ENCODE measurements at regions not wholly inside any gene's neighbourhood (a gene's known extent, or its start where the extent isn't known, plus 50 kb on each side); places are given as distances from the start of the nearest gene placed in this dataset.
"Not testable (repeated sequence)": the region's sequence is repeated elsewhere in the genome, so short reads cannot be mapped to it uniquely, and the experiment has no call there.

DNA sequence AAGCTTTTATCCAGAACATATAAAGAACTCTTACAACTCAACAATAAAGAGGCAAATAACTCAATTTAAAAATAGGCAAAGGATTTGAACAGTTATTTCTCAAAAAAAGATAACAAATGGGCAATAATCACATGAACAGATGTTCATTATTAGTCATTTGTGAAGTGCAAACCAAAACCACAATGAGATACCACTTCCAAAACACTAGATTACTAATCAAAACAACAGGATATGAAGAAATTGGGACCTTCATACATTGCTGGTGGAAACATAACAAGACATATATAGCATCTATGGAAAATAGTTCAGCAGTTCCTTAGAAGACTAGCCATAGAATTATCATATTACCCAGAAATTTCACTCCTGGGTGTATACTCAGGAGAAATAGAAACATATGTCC, 224.6 kb downstream of the FBXO8 start:
- no peak overlapping the region for H3K9ac ChIP-seq (ENCODE audit: low read length)
- no peaks in the 10 kb centered on the region for H3K27me3 ChIP-seq (ENCODE audit: control insufficient read depth, insufficient read depth, low read length)
- no peaks in the 10 kb centered on the region for H3K36me3 ChIP-seq (ENCODE audit: control insufficient read depth, insufficient read depth, low read length)
- H3K4me1 ChIP-seq (ENCODE audit: control insufficient read depth, insufficient read depth, low read length) = no peaks in the 10 kb centered on the region
- H3K4me3 ChIP-seq (ENCODE audit: low read length) = no peak overlapping the region
- no peaks in the 10 kb centered on the region for H3K9me3 ChIP-seq (ENCODE audit: control insufficient read depth, low read length)

DNA sequence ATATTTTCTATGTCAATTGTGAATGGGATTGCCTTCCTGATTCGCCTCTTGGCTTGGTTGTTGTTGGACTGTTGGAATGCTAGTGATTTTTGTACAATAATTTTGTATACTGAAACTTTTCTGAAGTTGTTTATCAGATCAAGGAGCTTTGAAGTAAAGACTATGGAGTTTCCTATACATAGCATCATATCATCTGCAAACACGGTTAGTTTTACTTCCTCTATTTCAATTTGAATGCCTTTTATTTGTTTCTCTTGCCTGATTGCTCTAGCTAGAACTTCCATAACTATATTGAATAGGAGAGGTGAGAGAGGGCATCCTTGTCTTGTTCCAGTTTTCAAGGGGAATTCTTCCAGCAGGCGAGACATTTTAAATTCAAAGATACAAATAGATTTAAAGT, 226.5 kb downstream of the FBXO8 start:
- no peaks in the 10 kb centered on the region for H3K9me3 ChIP-seq (ENCODE audit: control insufficient read depth, low read length)
- H3K4me3 ChIP-seq (ENCODE audit: low read length) = no peak overlapping the region
- no peak overlapping the region for H3K9ac ChIP-seq (ENCODE audit: low read length)
- H3K27me3 ChIP-seq (ENCODE audit: control insufficient read depth, insufficient read depth, low read length) = no peaks in the 10 kb centered on the region
- H3K4me1 ChIP-seq (ENCODE audit: control insufficient read depth, insufficient read depth, low read length) = no peaks in the 10 kb centered on the region
- H3K36me3 ChIP-seq (ENCODE audit: control insufficient read depth, insufficient read depth, low read length) = no peaks in the 10 kb centered on the region

DNA sequence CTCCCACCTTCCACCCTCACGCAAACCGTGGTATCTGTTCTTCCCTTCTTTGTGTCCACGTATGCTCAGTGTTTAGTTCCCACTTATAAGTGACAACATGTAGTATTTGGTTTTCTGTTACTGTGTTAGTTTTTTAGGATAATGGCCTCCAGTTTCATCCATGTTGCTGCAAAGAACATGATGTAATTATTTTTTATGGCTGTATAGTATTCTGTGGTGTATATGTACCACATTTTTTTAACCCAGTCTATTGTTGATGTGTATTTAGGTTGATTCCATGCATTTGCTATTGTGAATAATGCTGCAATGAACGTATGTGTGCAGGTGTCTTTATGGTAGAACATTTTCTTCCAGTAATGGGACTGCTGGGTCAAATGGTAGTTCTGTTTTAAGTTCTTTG, 228.1 kb downstream of the FBXO8 start:
- H3K9me3 ChIP-seq (ENCODE audit: control insufficient read depth, low read length) = no peaks in the 10 kb centered on the region
- no peak overlapping the region for H3K9ac ChIP-seq (ENCODE audit: low read length)
- no peaks in the 10 kb centered on the region for H3K36me3 ChIP-seq (ENCODE audit: control insufficient read depth, insufficient read depth, low read length)
- no peaks in the 10 kb centered on the region for H3K27me3 ChIP-seq (ENCODE audit: control insufficient read depth, insufficient read depth, low read length)
- H3K4me1 ChIP-seq (ENCODE audit: control insufficient read depth, insufficient read depth, low read length) = no peaks in the 10 kb centered on the region
- H3K4me3 ChIP-seq (ENCODE audit: low read length) = no peak overlapping the region

DNA sequence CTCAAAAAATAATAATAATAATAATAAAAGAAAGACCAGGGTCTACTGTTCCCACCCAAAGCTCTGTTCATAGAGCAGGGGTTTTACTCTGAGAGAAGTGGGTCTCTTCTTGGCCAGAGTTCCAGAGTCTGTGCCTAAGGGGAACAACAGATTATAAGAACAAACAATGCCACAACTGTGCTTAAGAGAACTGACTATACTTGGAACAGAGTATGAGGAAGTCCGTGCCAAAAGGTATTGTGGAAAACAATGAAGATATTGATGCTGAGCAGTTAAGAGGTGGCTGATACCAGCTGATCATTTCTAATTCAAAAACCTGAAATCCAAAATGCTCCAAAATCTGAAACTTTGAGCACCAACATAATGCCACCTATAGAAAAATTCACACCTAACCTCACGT, 229.6 kb downstream of the FBXO8 start:
- Histone ChIP-seq H3K9ac (ENCODE audit: low read length) (no peak overlapping the region), H3K36me3 (ENCODE audit: control insufficient read depth, insufficient read depth, low read length) (no peaks in the 10 kb centered on the region), H3K4me1 (ENCODE audit: control insufficient read depth, insufficient read depth, low read length) (no peaks in the 10 kb centered on the region), H3K27me3 (ENCODE audit: control insufficient read depth, insufficient read depth, low read length) (no peaks in the 10 kb centered on the region), H3K4me3 (ENCODE audit: low read length) (no peak overlapping the region), H3K9me3 (ENCODE audit: control insufficient read depth, low read length) (no peaks in the 10 kb centered on the region)

DNA sequence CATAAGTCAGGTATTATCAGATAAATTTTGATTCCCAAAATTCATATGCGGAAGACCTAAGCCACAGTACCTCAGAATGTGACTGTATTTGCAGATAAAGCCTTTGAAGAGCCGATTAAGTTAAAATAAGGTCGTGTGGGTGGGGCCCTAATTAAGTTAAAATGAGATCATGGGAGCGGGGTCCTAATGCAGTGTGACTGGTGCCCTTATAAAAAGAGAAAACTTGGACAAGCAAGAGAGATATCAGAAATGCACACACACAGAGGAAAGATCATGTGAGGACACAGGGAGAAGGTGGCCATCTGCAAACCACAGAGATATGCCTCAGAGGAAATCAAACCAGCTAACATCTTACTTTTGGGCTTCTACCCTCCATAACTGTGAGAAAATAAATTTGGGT, 236.1 kb downstream of the FBXO8 start:
- no peaks in the 10 kb centered on the region for H3K4me1 ChIP-seq (ENCODE audit: control insufficient read depth, insufficient read depth, low read length)
- H3K4me3 ChIP-seq (ENCODE audit: low read length) = no peak overlapping the region
- no peak overlapping the region for H3K9ac ChIP-seq (ENCODE audit: low read length)
- no peaks in the 10 kb centered on the region for H3K9me3 ChIP-seq (ENCODE audit: control insufficient read depth, low read length)
- no peaks in the 10 kb centered on the region for H3K27me3 ChIP-seq (ENCODE audit: control insufficient read depth, insufficient read depth, low read length)
- no peaks in the 10 kb centered on the region for H3K36me3 ChIP-seq (ENCODE audit: control insufficient read depth, insufficient read depth, low read length)

DNA sequence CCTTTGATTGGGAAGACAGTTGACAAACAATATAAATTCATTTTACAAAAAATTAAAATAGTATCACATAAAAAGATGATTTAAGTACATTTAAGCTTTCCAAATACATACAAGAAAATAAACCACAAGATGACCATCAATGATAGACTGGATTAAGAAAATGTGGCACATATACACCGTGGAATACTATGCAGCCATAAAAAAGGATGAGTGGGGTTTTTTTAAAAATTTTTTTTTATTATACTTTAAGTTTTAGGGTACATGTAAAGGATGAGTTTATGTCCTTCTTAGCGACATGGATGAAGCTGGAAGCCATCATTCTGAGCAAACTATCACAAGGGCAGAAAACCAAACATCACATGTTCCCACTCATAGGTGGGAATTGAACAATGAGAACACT, 237.6 kb downstream of the FBXO8 start:
- H3K36me3 ChIP-seq (ENCODE audit: control insufficient read depth, insufficient read depth, low read length); H3K9ac ChIP-seq (ENCODE audit: low read length); H3K27me3 ChIP-seq (ENCODE audit: control insufficient read depth, insufficient read depth, low read length); H3K4me3 ChIP-seq (ENCODE audit: low read length); H3K9me3 ChIP-seq (ENCODE audit: control insufficient read depth, low read length); H3K4me1 ChIP-seq (ENCODE audit: control insufficient read depth, insufficient read depth, low read length): not testable (repeated sequence)

DNA sequence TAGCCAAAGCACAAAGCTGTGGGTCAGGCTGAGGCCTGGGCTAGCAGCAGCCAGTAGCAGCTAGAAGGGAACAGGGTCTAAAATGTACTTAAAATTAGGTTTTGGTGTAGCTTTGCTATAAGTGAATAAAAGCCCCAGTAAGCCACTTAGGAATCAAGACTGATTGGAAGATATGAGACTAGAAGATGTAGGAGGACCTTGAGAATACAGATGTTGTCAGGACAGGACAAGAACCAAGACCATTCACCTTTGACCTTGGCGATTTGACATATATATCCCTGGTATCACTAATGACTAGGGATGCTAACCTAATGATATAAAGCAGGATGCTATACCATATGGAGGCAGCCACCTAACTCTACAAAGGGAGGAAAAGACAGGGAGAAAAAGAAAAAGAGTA, 238.1 kb downstream of the FBXO8 start:
- Histone ChIP-seq H3K9ac (ENCODE audit: low read length) (no peak overlapping the region), H3K4me1 (ENCODE audit: control insufficient read depth, insufficient read depth, low read length) (no peaks in the 10 kb centered on the region), H3K4me3 (ENCODE audit: low read length) (no peak overlapping the region), H3K9me3 (ENCODE audit: control insufficient read depth, low read length) (no peaks in the 10 kb centered on the region), H3K27me3 (ENCODE audit: control insufficient read depth, insufficient read depth, low read length) (no peaks in the 10 kb centered on the region), H3K36me3 (ENCODE audit: control insufficient read depth, insufficient read depth, low read length) (no peaks in the 10 kb centered on the region)

DNA sequence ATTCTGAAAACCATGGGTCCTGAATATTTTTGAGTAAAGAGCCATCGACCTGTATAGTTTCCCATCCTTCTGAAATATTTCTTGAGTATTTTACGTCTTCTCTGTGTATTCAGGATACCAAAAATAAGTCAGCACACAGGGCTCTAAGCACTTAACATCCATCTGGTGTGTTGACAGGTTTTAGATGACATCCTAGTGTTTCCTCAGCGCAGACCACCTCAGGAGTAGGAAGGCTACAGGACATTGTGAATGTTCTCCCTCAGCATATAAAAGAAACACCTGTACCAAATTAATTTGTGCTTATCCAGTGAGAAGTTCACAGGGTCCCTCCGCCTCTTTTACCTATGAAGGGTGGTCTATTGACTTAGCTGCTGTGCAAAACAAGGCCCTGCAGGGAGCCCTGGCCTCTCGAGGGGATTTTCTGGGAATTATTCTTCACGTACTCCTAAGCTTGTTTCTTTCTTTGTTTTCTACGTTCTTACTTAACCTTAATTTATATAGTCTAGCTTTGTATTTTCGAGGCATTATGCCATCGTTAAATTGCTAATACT, 241.8 kb downstream of the FBXO8 start:
- H3K36me3 ChIP-seq (ENCODE audit: control insufficient read depth, insufficient read depth, low read length) = no peaks in the 10 kb centered on the region

DNA sequence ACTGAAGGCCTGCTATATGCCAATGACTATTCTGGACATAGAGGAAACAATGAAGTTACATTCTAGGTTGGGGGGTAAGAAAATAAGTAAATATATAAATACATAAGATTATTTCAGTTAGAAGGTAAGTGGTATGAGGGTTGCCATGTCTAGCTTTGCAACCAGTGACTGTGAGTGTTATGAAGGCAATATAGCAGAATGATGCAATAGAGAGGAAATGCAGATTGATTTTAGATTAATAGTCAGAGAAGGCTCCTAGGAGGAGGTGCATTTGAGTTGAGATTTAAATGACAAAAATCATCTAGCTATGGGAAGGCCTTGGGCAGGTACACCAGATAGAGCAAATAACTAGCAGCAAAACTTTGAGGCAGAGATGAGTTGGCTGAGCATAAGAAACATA, 243.2 kb downstream of the FBXO8 start:
- Histone ChIP-seq H3K4me3 (ENCODE audit: low read length) (no peak overlapping the region), H3K4me1 (ENCODE audit: control insufficient read depth, insufficient read depth, low read length) (no peaks in the 10 kb centered on the region), H3K9ac (ENCODE audit: low read length) (no peak overlapping the region), H3K36me3 (ENCODE audit: control insufficient read depth, insufficient read depth, low read length) (no peaks in the 10 kb centered on the region), H3K9me3 (ENCODE audit: control insufficient read depth, low read length) (no peaks in the 10 kb centered on the region), H3K27me3 (ENCODE audit: control insufficient read depth, insufficient read depth, low read length) (no peaks in the 10 kb centered on the region)

More for the DNA sequence above, 241.8 kb downstream of the FBXO8 start:
- H3K4me3 ChIP-seq (ENCODE audit: low read length) = no peak overlapping the region
- no peak overlapping the region for H3K9ac ChIP-seq (ENCODE audit: low read length)
- H3K9me3 ChIP-seq (ENCODE audit: control insufficient read depth, low read length) = no peaks in the 10 kb centered on the region
- H3K27me3 ChIP-seq (ENCODE audit: control insufficient read depth, insufficient read depth, low read length) = no peaks in the 10 kb centered on the region
- H3K4me1 ChIP-seq (ENCODE audit: control insufficient read depth, insufficient read depth, low read length) = no peaks in the 10 kb centered on the region

DNA sequence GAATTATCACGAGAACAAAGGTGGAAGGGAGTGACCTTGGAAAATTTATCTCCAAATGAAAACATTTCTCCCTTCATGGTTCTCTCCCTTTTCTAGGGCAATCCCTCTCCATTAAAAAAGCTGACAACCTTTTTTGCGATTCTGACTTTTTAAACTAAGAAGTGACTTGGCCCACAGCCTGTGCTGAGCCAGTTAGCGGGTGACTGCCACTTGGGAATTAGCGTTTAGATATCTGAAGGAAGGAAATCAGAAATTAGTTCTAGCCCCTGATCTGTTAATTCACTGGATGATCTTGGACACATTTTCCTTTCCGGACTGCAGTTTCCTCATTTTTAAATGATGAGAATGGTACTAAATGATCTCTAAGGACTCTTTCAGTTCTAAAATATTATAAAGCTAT, 245.0 kb downstream of the FBXO8 start:
- H3K4me3 ChIP-seq (ENCODE audit: low read length) = no peak overlapping the region

DNA sequence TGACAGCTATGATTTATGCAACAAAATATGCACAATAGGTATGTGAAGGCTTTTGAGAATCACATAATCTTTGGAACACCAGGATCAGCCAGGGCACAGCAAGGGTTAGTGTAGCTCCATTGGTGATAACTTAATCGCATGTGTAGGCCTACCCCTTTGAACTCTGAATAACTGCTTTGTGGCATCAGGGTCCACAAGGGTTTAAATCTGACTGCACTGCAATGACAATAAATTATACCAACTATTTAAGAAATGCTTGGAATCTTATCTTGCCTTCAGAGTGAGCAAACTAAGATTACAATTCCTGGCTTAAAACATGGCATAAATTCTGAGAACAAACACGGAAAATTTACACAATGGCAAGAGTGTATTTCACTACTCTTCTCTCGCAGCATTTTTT, 245.8 kb downstream of the FBXO8 start:
- Histone ChIP-seq H3K9ac (ENCODE audit: low read length) (no peak overlapping the region), H3K36me3 (ENCODE audit: control insufficient read depth, insufficient read depth, low read length) (no peaks in the 10 kb centered on the region), H3K4me3 (ENCODE audit: low read length) (no peak overlapping the region), H3K27me3 (ENCODE audit: control insufficient read depth, insufficient read depth, low read length) (no peaks in the 10 kb centered on the region), H3K4me1 (ENCODE audit: control insufficient read depth, insufficient read depth, low read length) (no peaks in the 10 kb centered on the region), H3K9me3 (ENCODE audit: control insufficient read depth, low read length) (no peaks in the 10 kb centered on the region)

More for the DNA sequence above, 245.0 kb downstream of the FBXO8 start:
- no peaks in the 10 kb centered on the region for H3K36me3 ChIP-seq (ENCODE audit: control insufficient read depth, insufficient read depth, low read length)
- no peak overlapping the region for H3K9ac ChIP-seq (ENCODE audit: low read length)
- no peaks in the 10 kb centered on the region for H3K9me3 ChIP-seq (ENCODE audit: control insufficient read depth, low read length)
- no peaks in the 10 kb centered on the region for H3K4me1 ChIP-seq (ENCODE audit: control insufficient read depth, insufficient read depth, low read length)
- H3K27me3 ChIP-seq (ENCODE audit: control insufficient read depth, insufficient read depth, low read length) = no peaks in the 10 kb centered on the region

DNA sequence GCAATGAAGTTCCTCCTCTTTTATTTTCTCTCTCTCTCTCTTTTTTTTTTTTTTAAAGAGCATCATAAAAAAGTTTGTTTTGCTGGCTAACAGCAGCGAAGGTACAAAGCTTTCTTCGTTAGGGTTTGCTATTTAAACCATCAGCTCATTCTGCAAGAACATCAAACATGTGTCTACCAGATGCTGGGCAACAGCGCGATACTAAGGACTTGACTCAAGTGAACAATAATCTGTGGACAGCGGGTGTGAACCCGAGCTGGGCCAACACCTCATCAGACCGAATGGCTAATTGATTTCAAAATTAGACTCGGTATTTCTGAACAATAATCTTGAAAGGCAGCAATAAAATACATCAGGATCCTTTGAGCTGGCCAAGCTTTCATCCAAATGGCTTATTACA, 246.4 kb downstream of the FBXO8 start:
- H3K27me3 ChIP-seq (ENCODE audit: control insufficient read depth, insufficient read depth, low read length) = no peaks in the 10 kb centered on the region

DNA sequence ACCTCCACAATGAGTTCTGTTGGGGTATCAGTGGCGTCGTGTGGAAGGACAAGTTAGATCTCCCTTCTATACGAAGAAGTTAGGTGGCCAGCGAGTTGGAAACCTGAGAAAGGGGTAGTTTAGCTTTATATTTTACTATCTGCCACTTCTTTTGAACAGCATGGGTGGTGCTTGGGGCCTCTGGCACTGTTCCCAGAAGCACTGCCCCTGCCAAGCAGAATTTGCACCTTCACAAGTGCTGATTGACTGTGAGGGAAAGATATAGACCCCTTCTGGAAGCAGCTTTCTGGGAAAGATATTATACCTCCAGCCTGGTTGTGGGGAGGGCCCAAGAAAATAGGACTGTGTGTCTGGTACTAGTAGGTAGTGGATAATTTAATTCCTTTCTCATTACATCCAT, 246.9 kb downstream of the FBXO8 start:
- no peak overlapping the region for H3K4me3 ChIP-seq (ENCODE audit: low read length)
- no peaks in the 10 kb centered on the region for H3K9me3 ChIP-seq (ENCODE audit: control insufficient read depth, low read length)
- no peaks in the 10 kb centered on the region for H3K36me3 ChIP-seq (ENCODE audit: control insufficient read depth, insufficient read depth, low read length)
- no peak overlapping the region for H3K9ac ChIP-seq (ENCODE audit: low read length)
- no peaks in the 10 kb centered on the region for H3K27me3 ChIP-seq (ENCODE audit: control insufficient read depth, insufficient read depth, low read length)
- H3K4me1 ChIP-seq (ENCODE audit: control insufficient read depth, insufficient read depth, low read length) = no peaks in the 10 kb centered on the region

More for the DNA sequence above, 246.4 kb downstream of the FBXO8 start:
- Histone ChIP-seq H3K9me3 (ENCODE audit: control insufficient read depth, low read length) (no peaks in the 10 kb centered on the region), H3K4me1 (ENCODE audit: control insufficient read depth, insufficient read depth, low read length) (no peaks in the 10 kb centered on the region), H3K4me3 (ENCODE audit: low read length) (no peak overlapping the region), H3K36me3 (ENCODE audit: control insufficient read depth, insufficient read depth, low read length) (no peaks in the 10 kb centered on the region), H3K9ac (ENCODE audit: low read length) (no peak overlapping the region)
